Liver (tissue), 3 donors: ENCODE measurements at regions not wholly inside any gene's neighbourhood (a gene's known extent, or its start where the extent isn't known, plus 50 kb on each side); places are given as distances from the start of the nearest gene placed in this dataset.

Experiments used
- CTCF ChIP-seq: fragments of 150-350 bp; IDR thresholded peaks from 2 replicates; pipeline ENCODE4 v1.5.1; 2017; ENCODE audit warnings: improper control_type of control experiment, low read depth, low read length; ENCODE audit not compliant: missing input control
- EGR1 ChIP-seq, 2 donors: IDR thresholded peaks; 2 replicates each; pipeline ENCODE4 v1.6.1; 2016 to 2018; ENCODE audit warnings: antibody characterized with exemption in 2 of 2, low read depth in 2 of 2
- GABPA ChIP-seq, 2 donors: IDR thresholded peaks in 1 of 2; conservative IDR thresholded peaks in 1 of 2; 2 replicates each; pipeline ENCODE4 v1.6.1; 2016; ENCODE audit warnings: antibody characterized with exemption in 2 of 2, mild to moderate bottlenecking in 1 of 2, moderate library complexity in 1 of 2
- HNF4G ChIP-seq: IDR thresholded peaks from 2 replicates; pipeline ENCODE4 v1.6.1; 2016; ENCODE audit warnings: antibody characterized with exemption
- JUND ChIP-seq, 2 donors: IDR thresholded peaks; 2 replicates each; pipeline ENCODE4 v1.6.1; 2016; ENCODE audit warnings: antibody characterized with exemption in 2 of 2
- RAD21 ChIP-seq, 2 donors: IDR thresholded peaks; 2 replicates each; pipeline ENCODE4 v1.6.1; 2016; ENCODE audit warnings: antibody characterized with exemption in 2 of 2, mild to moderate bottlenecking in 2 of 2
- REST ChIP-seq: IDR thresholded peaks from 2 replicates; pipeline ENCODE4 v1.6.1; 2016; ENCODE audit warnings: antibody characterized with exemption, mild to moderate bottlenecking
- RXRA ChIP-seq, 2 donors: IDR thresholded peaks; 2 replicates each; pipeline ENCODE4 v1.6.1; 2017 to 2018; ENCODE audit warnings: antibody characterized with exemption in 2 of 2, mild to moderate bottlenecking in 1 of 2
- SP1 ChIP-seq: IDR thresholded peaks from 2 replicates; pipeline ENCODE4 v1.6.1; 2018; ENCODE audit warnings: antibody characterized with exemption, mild to moderate bottlenecking
- TAF1 ChIP-seq: conservative IDR thresholded peaks from 2 replicates; pipeline ENCODE4 v1.6.1; 2016; ENCODE audit warnings: antibody characterized with exemption, mild to moderate bottlenecking
- YY1 ChIP-seq: IDR thresholded peaks from 2 replicates; pipeline ENCODE4 v1.6.1; 2016; ENCODE audit warnings: antibody characterized with exemption, mild to moderate bottlenecking
- ZBTB33 ChIP-seq: IDR thresholded peaks from 2 replicates; pipeline ENCODE4 v1.6.1; 2016; ENCODE audit warnings: antibody characterized with exemption
- TF ChIP-seq, protein P1 (sequence below): IDR thresholded peaks from 2 replicates; pipeline ENCODE4 v1.6.1; 2016; ENCODE audit warnings: antibody characterized with exemption
- donor health status: healthy.
- donor health status: healthy.

DNA sequence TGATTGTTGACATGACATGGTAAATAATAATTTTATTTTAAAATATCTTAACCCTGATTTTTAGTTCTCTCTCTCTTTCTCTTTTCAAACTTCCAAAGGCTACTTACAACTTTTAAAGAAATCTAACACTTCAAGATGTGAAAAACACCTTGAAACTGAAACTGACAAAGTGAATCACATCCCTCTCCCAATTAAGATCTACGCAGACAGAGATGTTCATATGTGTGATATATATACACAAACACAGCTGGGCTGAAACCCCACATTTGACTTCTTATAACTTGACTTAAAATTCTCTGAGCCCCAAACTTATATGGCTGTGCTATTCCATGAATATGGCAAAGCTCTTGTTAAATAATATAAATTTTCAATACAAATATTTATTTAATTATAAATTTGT is 261.2 kb upstream of the PTPRD start:
- no peak for TF ChIP-seq REST
- TF ChIP-seq CTCF, result no peak
- no peak for TF ChIP-seq YY1
- TF ChIP-seq RAD21 (IDR thresholded peaks at IDR 0.05), result no peak
- TF ChIP-seq SP1, result no peak
- TF ChIP-seq RXRA (IDR thresholded peaks at IDR 0.05), result no peak
- TF ChIP-seq JUND (IDR thresholded peaks at IDR 0.05), result no peak
- TF ChIP-seq, protein P1, sequence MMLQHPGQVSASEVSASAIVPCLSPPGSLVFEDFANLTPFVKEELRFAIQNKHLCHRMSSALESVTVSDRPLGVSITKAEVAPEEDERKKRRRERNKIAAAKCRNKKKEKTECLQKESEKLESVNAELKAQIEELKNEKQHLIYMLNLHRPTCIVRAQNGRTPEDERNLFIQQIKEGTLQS, result no peak
- TF ChIP-seq TAF1, result no peak
- no peak for TF ChIP-seq EGR1 (IDR thresholded peaks at IDR 0.05; ENCODE audit: low read depth in 2 of 2)
- no peak for TF ChIP-seq ZBTB33
- no peak for TF ChIP-seq GABPA (IDR thresholded peaks at IDR 0.05 in 1 of 2, conservative IDR thresholded peaks at IDR 0.05 in 1 of 2)
- no peak for TF ChIP-seq HNF4G
